Keratinocyte (primary cell): ENCODE measurements at regions not wholly inside any gene's neighbourhood (a gene's known extent, or its start where the extent isn't known, plus 50 kb on each side); places are given as distances from the start of the nearest gene placed in this dataset.

Experiments
- DNase-seq: peaks from one replicate; pipeline ENCODE4 v3.0.0-alpha.2; 2011; ENCODE audit warnings: low read depth, missing footprints, low spot score
- FAIRE-seq: peaks from 2 replicates; lab custom pipeline; 2011; peaks lifted over from hg19 to GRCh38; lab: Jason Lieb, UNC
- H2AFZ ChIP-seq: 2 replicates; pipeline ENCODE4 v1.6.0; 2012; ENCODE audit warnings: low read length, control low read depth, inconsistent platforms; ENCODE audit not compliant: control insufficient read depth
- H3K27ac ChIP-seq: 2 replicates; pipeline ENCODE4 v1.5.1; 2011; ENCODE audit warnings: low read length; ENCODE audit not compliant: control insufficient read depth, insufficient read depth
- H3K27me3 ChIP-seq: 3 replicates; pipeline ENCODE4 v1.6.0; 2011; ENCODE audit warnings: low read length; ENCODE audit not compliant: control insufficient read depth, insufficient read depth; ENCODE audit errors: extremely low read depth
- H3K36me3 ChIP-seq, 2 experiments: 2 replicates in 1 of 2; 3 replicates in 1 of 2; pipeline ENCODE4 v1.5.1; 2011; ENCODE audit warnings: low read length in 2 of 2, mild to moderate bottlenecking in 1 of 2; ENCODE audit not compliant: control insufficient read depth in 2 of 2, insufficient read depth in 2 of 2; ENCODE audit errors: extremely low read depth in 1 of 2
- H3K4me1 ChIP-seq: 3 replicates; pipeline ENCODE4 v1.5.1; 2011; ENCODE audit warnings: low read length; ENCODE audit not compliant: control insufficient read depth, insufficient read depth; ENCODE audit errors: extremely low read depth
- H3K4me2 ChIP-seq: 3 replicates; pipeline ENCODE4 v1.6.0; 2011; ENCODE audit warnings: low read depth, low read length; ENCODE audit not compliant: control insufficient read depth, insufficient read depth; ENCODE audit errors: extremely low read depth
- H3K4me3 ChIP-seq, 3 experiments: fragments of 200-600 bp in 1 of 3; sonication (generic) in 1 of 3; 2 replicates in 2 of 3; 3 replicates in 1 of 3; pipeline ENCODE4 v1.5.1; 2011 to 2016; ENCODE audit warnings: low read length in 3 of 3, mild to moderate bottlenecking in 3 of 3, control low read depth in 2 of 3, inconsistent platforms in 1 of 3, low read depth in 1 of 3, mixed read lengths in 1 of 3, mixed run types in 1 of 3, moderate library complexity in 1 of 3; ENCODE audit not compliant: control insufficient read depth in 2 of 3, insufficient read depth in 2 of 3; ENCODE audit errors: extremely low read depth in 1 of 3
- H3K79me2 ChIP-seq: 2 replicates; pipeline ENCODE4 v1.6.0; 2012; ENCODE audit warnings: low read length; ENCODE audit not compliant: control insufficient read depth, insufficient read depth
- H3K9ac ChIP-seq: 3 replicates; pipeline ENCODE4 v1.6.0; 2011; ENCODE audit warnings: low read length; ENCODE audit not compliant: control insufficient read depth, insufficient read depth; ENCODE audit errors: extremely low read depth
- H3K9me1 ChIP-seq: 3 replicates; pipeline ENCODE4 v1.6.0; 2011; ENCODE audit warnings: low read length; ENCODE audit not compliant: control insufficient read depth, insufficient read depth; ENCODE audit errors: extremely low read depth
- H3K9me3 ChIP-seq: 2 replicates; pipeline ENCODE4 v1.5.1; 2012; ENCODE audit warnings: low read depth, low read length; ENCODE audit not compliant: control insufficient read depth
- H4K20me1 ChIP-seq: 3 replicates; pipeline ENCODE4 v1.6.0; 2011; ENCODE audit warnings: low read length; ENCODE audit not compliant: control insufficient read depth, insufficient read depth; ENCODE audit errors: extremely low read depth
- EZH2 ChIP-seq: IDR thresholded peaks from one replicate; pipeline ENCODE4 v1.6.1; 2012; ENCODE audit warnings: inconsistent platforms, mild to moderate bottlenecking, low read length, moderate library complexity
- dilution Hi-C: fragments of 300-500 bp; cut with MboI; formaldehyde crosslinking; loops from one replicate; pipeline ENCODE4 v1.7.0; 2020; ENCODE audit warnings: low sequenced_read_pairs; ENCODE audit not compliant: extremely low pct_ligation_motif_present
- TF ChIP-seq, protein P1 (sequence below), 3 experiments: IDR thresholded peaks in 1 of 3; conservative IDR thresholded peaks in 1 of 3; optimal IDR thresholded peaks in 1 of 3; 2 replicates in 2 of 3; 3 replicates in 1 of 3; pipeline versions ENCODE3 to v1.5.1; 2011; ENCODE audit warnings: low read length in 3 of 3, mild to moderate bottlenecking in 3 of 3, moderate library complexity in 2 of 3, control low read depth in 1 of 3, inconsistent platforms in 1 of 3; ENCODE audit not compliant: insufficient read depth in 2 of 3; ENCODE audit errors: extremely low read depth in 1 of 3

DNA sequence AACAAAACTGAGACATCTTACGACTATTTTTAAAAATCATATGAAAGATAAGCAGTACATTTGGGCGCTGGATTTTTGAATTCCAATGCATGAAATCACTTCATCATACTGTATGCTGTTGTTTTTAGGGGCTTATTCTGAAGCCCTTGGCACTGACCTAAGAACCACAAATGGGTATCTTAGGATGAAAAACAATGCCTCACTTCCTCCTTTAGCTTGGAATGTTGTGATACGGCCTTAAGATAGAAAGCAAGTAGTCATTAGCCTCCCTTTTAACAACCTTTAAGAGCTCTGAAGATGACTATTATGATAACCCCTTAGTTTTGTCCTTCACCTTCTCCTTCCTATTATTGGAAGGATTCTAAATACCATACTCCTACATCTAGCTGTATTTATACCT is 289.8 kb downstream of the ARPP21 start:
- Histone ChIP-seq H3K4me1 (peaks cover 4% of the 10 kb centered on the region), H3K79me2 (no peaks in the 10 kb centered on the region), H3K9me3 (no peaks in the 10 kb centered on the region), H4K20me1 (no peaks in the 10 kb centered on the region), H3K27ac (no peak overlapping the region), H3K27me3 (peaks cover 3% of the 10 kb centered on the region), H3K36me3 (no peaks in the 10 kb centered on the region), H3K4me2 (no peak overlapping the region), H2AFZ (no peak overlapping the region), H3K9ac (no peak overlapping the region), H3K9me1 (no peaks in the 10 kb centered on the region), H3K4me3 (no peak overlapping the region)
- dilution Hi-C loops: no loop called here
- FAIRE-seq: no peak
- TF ChIP-seq, protein P1, sequence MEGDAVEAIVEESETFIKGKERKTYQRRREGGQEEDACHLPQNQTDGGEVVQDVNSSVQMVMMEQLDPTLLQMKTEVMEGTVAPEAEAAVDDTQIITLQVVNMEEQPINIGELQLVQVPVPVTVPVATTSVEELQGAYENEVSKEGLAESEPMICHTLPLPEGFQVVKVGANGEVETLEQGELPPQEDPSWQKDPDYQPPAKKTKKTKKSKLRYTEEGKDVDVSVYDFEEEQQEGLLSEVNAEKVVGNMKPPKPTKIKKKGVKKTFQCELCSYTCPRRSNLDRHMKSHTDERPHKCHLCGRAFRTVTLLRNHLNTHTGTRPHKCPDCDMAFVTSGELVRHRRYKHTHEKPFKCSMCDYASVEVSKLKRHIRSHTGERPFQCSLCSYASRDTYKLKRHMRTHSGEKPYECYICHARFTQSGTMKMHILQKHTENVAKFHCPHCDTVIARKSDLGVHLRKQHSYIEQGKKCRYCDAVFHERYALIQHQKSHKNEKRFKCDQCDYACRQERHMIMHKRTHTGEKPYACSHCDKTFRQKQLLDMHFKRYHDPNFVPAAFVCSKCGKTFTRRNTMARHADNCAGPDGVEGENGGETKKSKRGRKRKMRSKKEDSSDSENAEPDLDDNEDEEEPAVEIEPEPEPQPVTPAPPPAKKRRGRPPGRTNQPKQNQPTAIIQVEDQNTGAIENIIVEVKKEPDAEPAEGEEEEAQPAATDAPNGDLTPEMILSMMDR (optimal IDR thresholded peaks at IDR 0.05 in 1 of 3, IDR thresholded peaks at IDR 0.05 in 1 of 3, conservative IDR thresholded peaks at IDR 0.05 in 1 of 3; ENCODE audit: extremely low read depth in 1 of 3, insufficient read depth in 2 of 3, low read length in 3 of 3): no peak
- TF ChIP-seq EZH2: no peak
- DNase-seq: no peak

DNA sequence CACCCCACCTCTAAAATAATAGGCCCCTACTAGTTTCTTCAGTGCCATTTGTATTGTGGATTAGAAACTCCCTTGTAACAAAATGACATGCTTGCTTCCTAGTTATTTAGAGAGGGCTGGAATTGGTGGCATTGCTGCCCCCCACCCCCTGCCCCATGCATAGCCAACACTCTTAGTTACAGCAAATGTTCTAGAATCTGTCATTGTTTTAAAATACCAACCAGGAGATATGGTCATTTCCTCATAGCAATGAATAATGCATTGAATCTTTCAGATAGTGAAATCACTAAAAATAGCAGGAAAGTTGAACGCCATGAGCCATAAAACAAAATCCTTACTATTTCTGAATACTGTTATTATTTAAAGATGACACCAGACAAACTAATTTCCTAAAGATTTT is 292.5 kb downstream of the ARPP21 start:
- H3K27ac ChIP-seq: no peak overlapping the region
- FAIRE-seq: no peak
- no peak for DNase-seq

More for the DNA sequence above, 292.5 kb downstream of the ARPP21 start:
- Histone ChIP-seq H3K4me1 (peaks cover 4% of the 10 kb centered on the region), H4K20me1 (no peaks in the 10 kb centered on the region), H3K9me1 (no peaks in the 10 kb centered on the region), H3K9me3 (no peaks in the 10 kb centered on the region), H3K4me3 (no peak overlapping the region), H3K79me2 (no peaks in the 10 kb centered on the region), H3K9ac (no peak overlapping the region), H3K27me3 (peaks cover 9% of the 10 kb centered on the region), H3K36me3 (no peaks in the 10 kb centered on the region), H2AFZ (no peak overlapping the region), H3K4me2 (no peak overlapping the region)
- dilution Hi-C loops: no loop called here
- TF ChIP-seq, protein P1 (optimal IDR thresholded peaks at IDR 0.05 in 1 of 3, IDR thresholded peaks at IDR 0.05 in 1 of 3, conservative IDR thresholded peaks at IDR 0.05 in 1 of 3; ENCODE audit: extremely low read depth in 1 of 3, insufficient read depth in 2 of 3, low read length in 3 of 3): no peak
- TF ChIP-seq EZH2: no peak
